CD4-positive, alpha-beta T cell treated with Interleukin-12 subunit alpha and Interleukin-12 subunit beta, for 1 hour (primary cell): ENCODE measurements at regions not wholly inside any gene's neighbourhood (a gene's known extent, or its start where the extent isn't known, plus 50 kb on each side); places are given as distances from the start of the nearest gene placed in this dataset.

ENCODE experiments used
- DNase-seq: peaks from one replicate; pipeline ENCODE4 v3.0.0-alpha.2; 2020

DNA sequence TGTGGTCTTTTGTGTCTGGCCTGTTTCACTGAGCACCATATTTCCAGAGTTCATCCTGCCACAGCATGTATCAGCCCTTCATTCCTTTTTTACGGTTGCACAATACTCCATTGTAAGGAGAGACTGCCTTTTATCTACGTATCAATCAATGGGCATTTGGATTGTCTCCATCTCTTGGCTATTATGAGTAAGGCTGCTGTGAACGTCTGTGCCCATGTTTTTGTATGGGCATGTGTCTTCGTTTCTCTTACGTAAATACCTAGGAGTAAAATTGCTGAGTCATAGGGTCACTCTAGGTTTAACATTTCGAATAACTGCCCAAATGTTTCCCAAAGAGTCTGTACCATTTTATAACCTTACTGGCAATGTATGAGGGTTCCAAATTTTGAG, 202.8 kb upstream of the FOXF1 start:
- no peak for DNase-seq

DNA sequence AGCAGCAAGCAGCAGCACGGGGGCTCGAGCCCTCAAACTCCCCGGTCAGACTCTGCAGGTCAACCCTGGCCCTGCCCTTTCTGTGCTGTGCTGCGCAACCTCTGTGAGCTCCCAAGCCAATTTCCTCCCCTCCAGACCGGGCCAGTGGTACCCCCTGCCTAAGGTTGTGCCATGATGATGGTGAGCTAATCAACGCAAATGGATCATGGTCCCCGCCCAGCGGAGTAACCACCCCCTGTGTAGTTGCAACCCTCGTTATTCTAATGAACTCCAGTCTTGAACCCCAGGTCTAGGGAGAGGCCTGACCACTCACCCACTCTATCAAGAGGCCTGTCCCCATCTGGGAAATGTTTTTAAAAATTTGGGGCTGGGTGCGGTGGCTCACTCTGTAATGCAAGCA, 201.8 kb upstream of the FOXF1 start:
- no peak for DNase-seq

DNA sequence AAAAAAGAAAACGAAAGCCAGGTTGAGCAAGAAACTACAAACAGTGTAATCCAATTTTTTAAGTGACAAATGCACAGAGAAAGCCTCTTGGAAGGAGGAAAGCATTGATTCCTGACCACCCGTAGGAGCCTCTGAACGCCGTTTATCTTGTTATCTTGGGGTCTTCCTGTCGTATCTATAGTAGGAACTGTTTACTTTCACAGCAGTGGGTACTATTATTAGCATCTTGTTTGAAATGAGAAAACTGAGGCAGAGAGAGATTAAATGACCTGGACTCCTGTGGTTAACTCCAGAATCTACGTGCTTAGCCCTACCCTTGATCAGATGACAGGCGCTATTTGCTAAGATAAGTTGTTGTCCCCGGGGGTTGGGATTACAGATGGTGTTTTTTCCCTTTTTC, 196.7 kb upstream of the FOXF1 start:
- DNase-seq = no peak

DNA sequence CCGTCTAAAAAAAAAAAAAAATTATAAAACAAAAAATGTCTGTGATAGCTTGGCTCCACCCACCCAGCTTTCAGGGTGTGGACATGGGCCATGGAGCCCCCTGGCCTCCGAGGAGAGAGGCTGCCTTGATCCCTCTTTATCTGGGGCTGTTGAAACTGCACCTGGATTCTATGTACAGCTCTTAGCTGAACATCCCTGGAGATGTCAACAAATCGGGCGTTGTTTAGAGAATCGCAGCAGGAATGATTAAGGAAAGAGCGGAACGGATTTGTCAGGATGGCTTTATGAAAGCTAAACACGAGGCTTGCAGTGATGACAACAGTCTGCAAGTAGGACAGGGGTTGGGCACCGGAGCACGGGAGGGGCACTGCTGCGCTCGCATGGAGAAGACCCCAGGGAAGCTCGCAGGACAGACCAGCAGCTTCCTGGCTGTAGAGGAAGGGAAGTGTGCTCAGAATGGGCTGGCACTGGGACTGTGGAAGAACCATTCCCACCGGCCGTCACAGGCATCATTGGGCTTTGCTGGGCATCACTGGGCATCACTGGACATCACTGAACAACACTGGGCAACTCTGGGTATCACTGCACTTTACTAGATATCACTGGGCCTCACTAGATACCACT, 195.8 kb upstream of the FOXF1 start:
- no peak for DNase-seq

DNA sequence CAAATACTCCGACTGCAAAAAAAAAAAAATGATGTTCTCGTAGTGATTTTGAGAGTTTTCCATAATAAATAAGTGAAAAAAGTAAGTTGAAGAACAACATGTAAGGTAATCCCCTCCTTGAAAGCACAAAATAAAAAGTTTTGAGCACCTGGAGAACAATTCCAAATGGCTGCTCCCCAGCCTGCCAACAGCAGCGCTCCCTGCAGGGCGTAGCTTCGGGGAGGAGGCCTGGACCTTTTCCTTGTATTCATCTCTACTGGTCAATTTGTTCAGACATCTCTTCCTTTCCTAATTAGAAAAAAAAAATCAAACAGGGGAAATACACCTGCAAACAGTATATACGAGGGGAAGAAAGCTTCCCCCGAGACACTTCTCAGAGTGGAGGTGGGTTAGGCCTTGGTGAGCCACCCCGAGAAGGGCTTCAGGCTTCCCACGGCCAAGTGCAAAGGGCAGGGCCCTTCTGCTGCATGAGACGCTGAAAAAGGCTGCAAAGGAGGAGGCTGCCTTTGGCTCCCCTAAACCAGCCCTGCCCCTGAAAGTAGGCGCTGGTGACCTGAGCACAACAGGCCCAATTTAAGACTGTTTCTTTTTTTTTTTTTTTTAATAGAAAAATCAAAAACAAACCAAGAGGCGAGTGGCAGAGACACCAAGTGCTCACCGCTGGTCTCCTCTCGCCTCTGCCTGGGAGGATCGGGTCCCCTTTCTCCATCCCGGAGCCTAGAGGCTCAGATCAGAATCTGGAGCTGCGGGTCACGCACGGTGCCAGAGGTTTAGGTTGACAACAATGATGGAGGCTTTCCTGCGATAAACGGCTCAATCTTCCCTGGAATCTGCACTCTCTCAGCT, 193.1 kb upstream of the FOXF1 start:
- no peak for DNase-seq

DNA sequence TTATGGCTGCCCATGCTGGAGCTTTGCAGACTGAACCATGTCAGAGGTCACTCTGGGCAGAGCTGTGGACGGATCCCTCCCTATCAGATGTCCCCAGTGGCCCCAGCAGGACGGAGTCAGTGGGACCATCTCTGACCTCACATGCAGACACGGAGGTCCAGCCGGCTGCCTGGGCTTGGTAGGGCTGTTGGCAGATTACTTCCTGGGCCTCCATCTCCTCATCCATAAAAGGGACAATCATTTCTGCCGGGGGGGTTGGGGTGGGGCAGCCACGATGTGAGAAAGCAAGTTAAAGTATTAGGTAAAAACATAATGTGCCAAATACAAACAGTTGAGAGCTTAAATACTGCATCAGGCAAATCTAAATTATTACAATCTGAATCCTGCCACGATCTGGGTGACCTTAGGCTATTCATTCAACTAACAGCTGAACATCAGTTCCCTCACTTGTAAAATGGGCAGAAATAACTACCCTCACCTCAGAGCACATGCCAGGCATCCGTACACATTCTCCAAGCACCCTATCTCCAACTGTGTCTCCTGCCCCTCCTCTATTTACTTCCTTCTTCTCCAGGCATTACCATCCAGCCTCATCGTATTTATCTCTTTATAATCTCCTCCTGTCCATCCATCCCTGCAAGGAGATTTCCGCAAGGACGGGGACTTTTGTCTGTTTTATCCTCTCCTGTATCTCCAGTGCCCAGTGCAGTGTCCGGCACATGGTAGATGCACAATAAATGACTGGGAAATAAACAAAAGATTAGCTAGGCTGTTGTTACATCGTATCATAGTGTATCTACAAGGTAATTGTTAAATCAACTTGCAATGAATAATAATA, 192.3 kb upstream of the FOXF1 start:
- no peak for DNase-seq

DNA sequence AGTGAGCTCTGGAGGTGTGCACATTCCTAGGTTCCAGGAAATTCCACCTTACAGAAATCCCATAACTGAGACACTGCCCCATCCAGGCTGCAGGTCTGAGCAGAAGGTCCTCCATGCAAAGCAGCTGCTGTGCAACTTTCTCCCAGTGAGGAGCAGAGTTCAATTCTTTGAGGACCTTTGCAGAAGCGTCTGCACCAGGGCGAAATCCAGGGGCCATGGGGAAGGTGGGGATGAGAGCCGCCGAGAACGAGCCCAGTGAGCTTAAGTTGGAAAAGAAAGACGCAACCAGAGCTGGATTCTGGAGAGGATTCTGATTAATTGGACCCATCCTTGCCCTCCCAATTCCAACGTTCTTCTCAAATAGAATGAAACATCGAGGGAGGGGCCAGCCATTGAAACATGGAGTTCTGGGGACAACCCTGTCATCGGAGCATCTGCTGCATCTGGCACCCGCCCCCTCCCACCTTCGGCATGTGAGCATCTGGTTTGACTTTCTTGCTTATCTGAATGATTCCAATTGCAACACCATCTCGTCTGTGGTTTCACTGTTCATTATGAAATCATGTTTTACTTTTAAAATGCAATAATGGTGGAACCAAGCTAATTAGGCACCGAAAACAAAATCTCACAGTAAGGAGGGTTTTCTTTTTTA, 190.6 kb upstream of the FOXF1 start:
- DNase-seq = no peak

DNA sequence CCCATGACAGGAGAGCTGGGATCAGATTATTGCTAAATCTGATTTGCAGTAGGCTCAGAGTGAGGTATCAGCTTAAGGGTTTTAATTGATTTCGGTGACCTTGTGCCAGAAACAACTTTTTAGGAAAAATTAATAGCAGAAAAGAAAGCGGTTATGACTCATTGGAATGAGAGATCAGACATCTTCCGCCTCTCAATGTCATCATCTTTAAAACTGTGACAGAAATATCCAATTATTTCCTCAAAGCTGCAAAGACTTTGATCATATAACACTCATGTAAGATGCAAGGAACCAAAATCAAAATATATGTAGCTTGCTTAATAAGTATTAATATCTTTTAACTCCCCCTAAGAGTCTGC, 190.1 kb upstream of the FOXF1 start:
- no peak for DNase-seq

DNA sequence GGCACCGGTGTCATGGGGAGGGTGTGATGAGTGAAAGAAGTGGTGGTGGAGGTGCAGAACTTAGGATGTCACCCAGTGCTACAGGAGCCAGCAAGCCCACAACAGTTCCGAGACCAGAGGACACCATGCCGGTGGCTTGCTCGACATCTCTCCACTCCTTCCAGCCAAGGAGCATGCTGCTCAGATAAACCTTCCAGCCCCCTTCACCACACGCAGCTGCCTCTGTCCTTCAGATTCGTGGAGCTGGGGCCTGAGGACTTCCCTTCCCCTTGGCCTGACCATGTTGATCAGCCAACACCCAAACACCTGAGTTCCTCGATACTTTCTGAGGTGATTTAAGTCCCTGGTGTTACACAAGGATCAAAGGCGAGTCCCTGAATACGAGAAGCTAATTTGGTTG, 188.8 kb upstream of the FOXF1 start:
- DNase-seq = no peak

DNA sequence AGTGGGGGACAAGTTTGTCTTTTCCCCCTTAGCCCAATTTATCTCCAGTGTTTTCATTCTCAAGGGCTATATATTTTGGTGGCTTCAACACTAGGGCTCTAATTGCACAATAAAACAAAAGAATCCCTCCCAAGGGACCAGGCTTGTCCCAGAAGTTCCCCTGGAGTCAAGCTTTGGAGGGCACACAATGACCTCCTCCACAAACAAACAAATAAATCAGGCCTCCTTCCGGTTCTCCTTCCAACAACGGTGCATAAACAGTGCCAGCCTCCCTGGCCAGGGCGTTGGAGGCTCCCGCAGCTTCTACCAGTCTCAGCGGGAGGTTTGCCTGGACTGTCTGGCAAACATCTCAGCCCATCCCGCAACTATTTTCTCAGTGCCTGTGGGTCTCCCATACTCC, 188.0 kb upstream of the FOXF1 start:
- DNase-seq = no peak

DNA sequence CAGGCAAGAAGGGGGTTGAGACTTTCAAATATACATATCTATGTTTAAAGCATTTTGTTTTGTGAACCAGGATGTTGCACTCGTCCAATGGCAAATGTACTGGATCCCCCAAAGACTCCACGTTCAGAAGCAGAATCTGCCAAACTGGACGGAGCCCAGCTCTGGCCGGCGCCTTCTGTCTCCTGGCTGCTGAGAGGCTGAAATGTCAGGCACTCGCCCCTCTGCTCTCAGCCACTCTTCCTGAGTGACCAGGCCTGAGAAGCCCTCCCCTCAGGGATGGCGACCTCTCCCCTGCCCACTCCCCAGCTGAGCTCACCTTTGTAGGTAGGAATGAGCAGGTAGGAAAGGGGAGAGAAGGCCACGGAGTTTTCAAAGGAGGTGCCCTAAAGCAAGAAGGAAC, 187.5 kb upstream of the FOXF1 start:
- no peak for DNase-seq

DNA sequence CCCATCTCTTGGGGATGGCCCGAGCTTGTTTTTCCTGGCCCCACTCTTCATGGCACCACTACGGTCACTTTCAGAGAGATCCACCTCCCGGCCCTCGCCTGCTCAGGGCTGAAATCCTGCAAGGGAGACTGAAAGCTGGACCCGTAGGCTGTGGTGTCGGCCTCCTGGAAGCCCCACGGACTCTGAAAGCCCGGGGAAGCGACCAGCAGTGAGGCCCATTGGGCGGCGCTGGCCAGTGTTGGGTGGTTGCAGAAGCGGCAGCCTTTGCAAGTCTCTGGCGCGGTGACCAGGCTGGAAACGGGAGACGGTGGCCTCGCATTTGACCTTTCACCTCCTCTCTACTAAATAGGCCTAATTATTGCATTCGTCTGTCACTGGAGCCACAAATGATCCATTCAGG, 186.0 kb upstream of the FOXF1 start:
- no peak for DNase-seq

DNA sequence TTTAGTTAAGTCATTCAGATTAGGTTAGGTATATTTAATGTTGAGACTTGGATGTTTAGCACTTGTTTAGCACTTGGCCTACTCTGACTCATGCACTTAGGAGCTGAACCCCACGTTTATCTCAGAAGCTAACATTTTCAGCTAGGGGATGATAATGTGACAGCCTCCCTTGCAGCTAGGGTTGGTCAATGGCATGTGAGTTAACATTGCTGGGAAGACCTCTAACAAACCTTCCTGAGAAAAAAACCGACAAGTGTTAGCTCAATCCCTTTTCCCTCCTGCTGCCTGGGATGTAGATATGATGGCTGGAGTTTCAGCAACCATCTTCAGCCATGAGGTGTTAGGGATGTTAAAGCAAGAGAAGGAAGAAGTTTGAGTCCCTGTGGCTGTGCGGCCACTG, 185.0 kb upstream of the FOXF1 start:
- no peak for DNase-seq

DNA sequence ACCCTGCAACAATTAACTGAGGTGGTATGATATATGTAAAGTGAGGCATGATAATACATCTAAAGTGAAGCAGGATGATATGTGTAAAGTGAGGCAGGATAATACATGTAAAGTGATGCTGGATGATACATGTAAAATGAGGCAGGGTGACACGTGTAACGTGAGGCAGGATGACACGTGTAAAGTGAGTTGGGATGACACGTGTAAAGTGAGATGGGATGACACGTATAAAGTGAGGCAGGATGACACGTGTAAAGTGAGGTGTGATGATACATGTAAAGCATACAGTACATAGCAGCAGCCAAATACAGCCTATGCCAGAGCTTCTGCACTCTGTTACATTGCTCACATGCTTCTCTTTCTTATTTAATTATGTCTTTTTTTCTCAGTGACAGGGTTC, 184.4 kb upstream of the FOXF1 start:
- DNase-seq = no peak

DNA sequence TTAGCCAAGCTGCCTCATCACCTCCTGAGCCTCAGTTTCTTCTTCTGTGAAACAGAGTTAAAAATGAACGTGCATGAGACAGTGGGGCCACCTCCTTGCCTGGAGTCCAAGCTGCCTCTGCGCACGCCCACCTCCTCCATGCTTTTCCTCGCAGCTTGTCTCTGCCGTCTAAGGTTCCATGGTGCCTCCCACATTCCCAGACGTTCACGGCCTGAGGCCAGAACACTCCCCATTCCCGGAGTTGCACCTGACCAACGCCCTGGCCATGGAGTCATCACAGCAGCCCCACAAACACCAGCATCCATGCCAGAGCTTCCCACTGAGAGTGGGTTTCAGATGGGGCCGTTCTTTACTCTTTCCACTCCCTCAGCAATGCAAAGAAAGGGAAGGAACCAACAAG, 183.0 kb upstream of the FOXF1 start:
- DNase-seq = no peak

DNA sequence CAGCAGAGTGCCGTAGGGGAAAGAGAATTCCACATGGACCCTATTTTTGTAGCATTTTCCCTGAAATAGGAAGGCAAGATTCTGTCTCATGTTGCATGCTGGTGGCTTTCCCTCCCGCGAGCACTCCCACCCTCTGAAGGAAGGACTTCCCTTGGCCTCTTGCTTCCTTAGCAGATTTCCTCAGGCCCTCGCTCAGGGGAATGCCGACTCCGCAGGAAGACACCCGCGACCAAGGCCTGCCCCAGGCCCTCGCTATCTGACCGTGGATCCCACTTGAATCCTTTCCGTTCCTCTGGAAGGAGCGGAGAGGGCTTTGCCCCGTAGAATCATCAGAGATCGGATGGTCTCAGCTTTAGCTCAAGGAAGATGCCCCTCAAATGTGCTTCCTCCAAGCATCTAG, 179.4 kb upstream of the FOXF1 start:
- DNase-seq = no peak

DNA sequence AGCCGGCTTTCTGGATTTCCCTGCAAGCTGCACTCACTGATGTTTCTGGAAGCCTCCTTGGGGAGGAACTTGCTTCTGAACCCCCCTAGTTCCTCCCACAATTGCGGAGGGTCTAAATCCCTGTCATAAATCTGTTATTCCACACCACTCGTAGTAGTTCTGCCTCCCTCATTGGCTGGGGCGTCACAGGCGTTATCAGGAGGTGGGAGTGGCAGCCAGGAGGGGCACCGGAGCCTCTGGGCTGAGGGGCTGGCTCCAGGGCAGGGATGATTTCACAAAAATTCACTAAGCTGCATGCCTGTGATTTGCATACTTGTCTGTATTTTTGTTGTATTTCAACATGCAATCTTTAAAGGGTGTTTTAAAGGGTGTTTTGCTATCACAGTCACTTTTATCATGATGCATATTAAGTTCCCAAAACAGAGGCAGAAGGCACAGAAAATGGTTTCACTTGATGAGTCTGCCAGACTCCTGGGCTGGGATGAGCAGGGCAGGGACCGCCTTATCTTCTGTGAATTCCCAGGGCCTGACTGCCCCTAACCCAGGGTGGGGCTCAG, 176.2 kb upstream of the FOXF1 start:
- DNase-seq = no peak

DNA sequence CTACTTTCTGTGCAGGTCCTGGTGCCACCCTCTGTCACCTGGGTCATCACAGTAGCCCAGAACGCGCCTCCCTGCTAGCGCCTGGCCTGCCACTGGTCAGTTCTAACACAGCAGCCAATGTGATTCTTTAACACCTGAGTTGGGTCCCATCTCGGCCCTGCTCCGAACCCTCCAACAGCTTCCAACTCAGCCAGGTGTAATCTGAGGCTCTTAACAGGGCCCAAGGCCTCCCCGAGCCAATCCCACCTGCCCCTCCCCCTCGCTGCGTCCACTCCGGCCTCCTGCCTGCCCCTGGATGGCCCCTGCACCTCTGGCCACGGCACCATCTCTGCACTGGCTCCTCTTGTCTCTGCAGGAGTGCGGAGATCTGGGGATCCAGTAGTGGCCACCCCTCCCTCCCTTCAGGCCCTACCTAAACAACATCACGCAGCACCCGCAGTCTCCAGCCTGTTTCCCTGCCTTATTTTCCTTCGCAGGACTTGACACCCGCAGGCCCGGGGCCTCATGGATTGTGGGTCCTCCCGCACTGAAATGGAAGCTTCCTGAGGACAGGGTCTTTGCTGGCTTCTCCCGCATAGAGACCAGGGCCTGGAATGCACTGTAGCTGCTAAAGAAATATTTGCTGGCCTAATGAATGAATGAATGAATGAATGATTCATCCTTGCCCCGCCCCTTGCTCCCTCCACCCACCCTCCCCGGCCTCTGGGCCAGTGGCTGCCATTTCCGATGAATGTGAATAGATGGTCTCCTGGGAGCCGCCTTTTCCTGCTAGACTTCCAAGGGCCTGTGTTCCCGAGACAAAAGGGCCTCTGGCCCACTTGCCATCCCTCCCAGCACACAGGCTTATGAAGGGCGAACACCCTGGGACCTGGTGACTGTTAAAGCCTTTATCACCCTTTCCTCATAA, 174.8 kb upstream of the FOXF1 start:
- DNase-seq = no peak

DNA sequence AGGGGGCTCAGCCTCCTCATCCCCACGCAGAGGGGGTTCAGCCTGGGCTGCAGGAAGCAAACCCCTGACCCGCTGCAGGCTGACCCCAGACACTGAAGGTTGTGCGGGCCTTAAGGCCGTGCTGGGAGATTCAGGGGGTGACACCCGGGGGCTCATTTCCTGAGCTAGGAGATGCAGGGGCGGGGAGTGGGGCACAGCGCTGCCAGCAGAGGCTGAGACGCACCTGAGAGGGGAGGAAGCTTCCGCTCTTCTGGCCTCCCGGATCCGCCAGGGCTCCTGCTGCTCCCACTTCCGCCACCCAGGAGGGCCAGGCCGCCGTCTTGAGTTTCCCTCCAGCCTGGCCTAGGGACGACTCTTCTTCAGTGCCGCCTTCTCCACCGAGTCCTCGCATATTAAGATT, 173.2 kb upstream of the FOXF1 start:
- DNase-seq = no peak

DNA sequence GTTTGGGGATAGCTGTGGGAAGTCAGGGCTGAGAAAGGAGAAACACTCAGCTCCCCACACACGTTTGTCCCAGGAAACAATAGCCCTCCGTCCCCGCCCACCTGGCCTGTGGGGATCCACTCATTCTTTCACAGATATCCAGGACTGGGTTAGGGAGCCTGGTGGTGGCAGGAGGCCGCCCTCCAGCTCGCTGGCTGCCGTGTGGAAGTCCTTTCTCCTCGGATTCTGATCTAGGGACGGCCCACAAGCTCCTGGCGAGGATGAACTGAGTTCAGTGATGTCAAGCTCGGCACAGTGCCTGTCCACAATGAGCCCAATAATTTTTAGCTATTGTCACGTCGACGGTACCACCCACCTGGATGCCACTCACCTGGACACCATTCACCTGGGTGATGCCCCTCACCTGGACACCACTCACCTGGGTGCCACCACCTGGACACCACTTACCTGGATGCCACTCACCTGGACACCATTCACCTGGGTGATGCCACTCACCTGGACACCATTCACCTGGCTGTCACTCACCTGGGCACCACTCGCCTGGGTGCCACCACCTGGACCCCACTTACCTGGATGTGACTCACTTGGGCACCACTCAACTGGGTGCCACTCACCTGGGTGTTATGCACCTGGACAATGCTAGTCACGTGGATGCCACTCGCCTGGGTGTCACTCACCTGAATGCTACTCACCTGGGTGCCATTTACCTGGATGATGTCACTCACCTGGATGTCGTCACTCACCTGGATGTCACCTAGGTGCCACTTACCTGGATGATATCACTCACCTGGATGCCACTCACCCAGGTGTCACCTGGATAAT, 172.5 kb upstream of the FOXF1 start:
- DNase-seq = no peak
